HG03103 (cell line): ENCODE measurements at regions not wholly inside any gene's neighbourhood (a gene's known extent, or its start where the extent isn't known, plus 50 kb on each side); places are given as distances from the start of the nearest gene placed in this dataset.
"Not testable (repeated sequence)": the region's sequence is repeated elsewhere in the genome, so short reads cannot be mapped to it uniquely, and the experiment has no call there.

Experiments used
- ATAC-seq: cut with Tn5 transposase; IDR thresholded peaks from one replicate; pipeline ENCODE4 v1.9.1; 2021; ENCODE audit warnings: low read depth; ENCODE audit not compliant: unreplicated experiment

DNA sequence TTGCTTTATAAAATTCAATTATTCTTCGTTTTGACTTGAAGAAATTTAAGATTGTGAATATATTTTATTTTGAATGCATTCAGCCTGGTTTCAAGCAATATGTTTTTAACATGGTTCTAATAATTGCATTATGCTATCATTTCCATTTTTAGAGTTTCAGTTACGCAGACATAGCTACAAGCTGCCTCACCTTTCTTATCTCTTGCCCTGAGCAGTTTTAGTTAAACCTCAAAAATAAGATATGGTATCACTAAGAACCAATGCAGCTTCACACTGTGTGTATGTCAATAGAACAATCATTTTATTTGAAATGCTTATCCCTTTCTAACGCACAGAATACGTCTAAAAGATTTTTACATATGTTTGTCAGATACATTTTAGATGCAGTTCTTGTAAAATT is 632.6 kb upstream of the KCND2 start:
- no peak for ATAC-seq

DNA sequence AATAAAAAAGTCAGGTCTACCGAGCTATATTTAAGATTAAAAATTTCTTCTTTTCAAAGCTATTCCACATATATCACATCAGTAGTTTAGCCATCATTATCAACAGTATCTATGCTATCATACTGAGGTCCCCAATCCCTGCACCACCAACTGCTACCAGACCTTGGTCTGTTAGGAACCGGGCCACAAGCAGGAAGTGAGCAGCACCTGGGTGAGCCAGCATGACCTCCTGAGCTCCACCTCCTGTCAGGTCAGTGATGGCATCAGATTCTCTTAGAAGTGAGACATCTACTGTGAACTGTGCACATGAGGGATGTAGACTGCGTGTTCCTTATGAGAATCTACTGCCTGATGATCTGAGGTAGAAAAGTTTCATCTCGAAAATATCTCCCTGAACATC is 632.1 kb upstream of the KCND2 start:
- ATAC-seq: no peak

- ATAC-seq: no peak
These were observed 629.4 kb upstream of the KCND2 start for GRCh38 chr7:119643558-119643957.

DNA sequence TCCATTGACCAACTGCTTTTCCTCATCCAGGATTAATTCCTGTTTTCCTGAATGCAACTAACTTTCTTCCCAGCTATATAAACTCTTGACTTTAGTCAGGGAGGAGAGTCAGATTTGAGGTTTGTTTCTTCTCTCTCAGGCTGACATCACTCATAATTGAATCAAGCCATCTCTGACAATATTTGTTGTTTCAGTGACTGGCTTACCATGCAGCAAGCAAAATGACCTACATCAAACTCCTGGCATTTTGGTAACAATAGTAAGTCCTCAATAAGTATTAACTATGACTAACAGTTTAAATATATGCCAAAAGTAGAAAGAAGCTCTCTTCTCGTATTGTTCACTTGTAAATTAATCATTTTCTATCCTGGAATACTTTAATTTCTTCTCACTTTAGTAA is 625.7 kb upstream of the KCND2 start:
- no peak for ATAC-seq

DNA sequence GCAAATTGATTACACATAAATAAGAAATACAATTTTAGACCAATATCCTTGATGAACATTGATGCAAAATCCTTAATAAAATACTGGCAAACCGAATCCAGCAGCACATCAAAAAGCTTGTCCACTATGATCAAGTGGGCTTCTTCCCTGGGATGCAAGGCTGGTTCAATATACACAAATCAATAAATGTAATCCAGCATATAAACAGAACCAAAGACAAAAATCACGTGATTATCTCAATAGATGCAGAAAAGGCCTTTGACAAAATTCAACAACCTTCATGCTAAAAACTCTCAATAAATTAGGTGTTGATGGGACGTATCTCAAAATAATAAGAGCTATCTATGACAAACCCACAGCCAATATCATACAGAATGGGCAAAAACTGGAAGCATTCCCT is 624.2 kb upstream of the KCND2 start:
- not testable (repeated sequence) for ATAC-seq

DNA sequence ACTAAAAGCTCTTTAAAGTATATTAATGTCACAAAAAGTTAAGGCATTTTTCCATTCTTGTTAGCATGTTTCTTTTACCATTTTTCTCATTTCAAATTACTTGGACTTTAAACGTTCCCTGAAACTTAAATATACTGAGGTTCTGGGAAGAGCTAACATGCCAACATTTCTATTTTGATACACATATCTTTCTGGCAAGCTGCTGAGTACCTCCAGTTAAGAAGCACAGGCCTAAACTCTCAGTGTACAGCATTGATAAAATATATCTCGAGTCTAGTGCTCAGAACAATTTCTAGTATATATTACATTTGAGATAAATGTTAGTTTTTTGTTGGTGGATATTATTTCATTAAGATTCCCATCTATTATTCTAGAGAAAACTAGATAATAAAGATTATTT is 612.9 kb upstream of the KCND2 start:
- ATAC-seq: no peak

DNA sequence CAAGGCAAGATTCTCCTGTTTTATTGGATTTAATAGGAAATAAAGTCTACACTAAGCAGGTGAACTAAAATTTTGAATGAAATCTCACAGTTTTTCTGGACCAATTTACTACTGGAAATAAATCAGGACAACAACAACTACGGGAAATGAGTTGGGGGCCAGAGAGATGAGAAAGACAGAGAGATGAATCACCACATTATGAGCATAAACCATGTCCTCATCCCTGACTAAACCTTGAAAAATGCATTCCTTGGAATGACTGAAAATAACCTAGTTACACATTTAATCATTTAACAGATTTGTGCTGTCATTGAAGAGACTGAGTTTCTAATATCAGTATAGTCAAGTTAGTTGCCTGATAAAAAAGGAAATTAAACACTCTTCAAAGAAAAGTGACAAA is 608.4 kb upstream of the KCND2 start:
- no peak for ATAC-seq

DNA sequence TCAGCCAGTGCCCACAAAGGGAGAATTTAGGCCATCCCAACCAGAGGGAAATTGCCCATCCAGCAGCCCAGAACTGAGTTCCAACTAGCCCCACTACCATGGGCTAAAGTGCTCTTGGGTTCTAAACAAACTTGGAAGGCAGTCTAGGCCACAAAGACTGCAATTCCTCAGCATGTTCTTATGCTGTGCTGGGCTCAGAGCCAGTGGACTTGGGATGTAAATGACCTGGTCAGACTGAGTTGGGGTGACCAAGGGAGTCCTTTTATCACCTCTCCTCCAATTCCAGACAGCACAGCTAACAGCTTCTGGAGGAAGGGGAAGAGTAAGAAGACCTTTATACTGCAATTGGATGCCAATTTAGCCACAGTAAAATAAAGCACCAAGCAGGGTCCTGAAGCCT is 607.2 kb upstream of the KCND2 start:
- ATAC-seq: no peak

GRCh38 chr7:119681336-119681735 is 591.6 kb upstream of the KCND2 start:
- no peak for ATAC-seq

DNA sequence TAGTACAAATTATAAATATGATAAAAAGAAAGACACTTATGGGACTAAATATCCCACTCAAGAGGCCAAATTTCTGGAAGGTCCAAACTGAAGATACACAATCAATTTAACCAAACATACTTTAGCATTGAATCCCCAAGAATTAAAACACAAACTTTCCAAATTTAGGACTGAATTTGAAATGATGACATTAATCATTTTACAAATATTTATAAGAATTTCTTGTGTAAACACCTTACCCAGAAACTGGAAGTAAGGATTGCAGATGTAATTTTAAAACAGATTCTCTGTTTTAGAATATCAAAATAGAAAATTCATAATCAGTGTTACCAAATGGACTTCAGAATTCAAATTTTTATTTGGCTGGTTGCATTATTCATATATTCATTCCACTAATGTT is 588.2 kb upstream of the KCND2 start:
- ATAC-seq: no peak

- no peak for ATAC-seq
These were observed 587.1 kb upstream of the KCND2 start for GRCh38 chr7:119685906-119686305.

DNA sequence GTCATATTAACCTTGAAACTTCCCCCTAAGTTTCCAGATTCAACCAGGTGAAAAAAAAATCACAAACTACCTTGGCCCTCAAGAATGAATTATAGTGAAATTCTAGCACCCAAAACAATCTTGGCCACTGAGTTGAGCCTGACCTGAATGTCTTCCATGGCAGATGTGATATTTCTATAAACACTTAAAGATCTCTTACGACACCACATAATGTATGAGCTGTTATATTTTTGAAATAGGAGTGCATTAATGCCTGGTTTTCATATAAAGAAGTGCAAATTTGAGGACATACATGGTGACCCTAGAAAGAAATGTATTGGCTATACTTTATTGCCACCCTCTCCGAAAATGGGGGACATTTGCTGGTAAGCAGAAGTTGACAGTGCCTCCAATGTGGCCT is 584.1 kb upstream of the KCND2 start:
- no peak for ATAC-seq

- no peak for ATAC-seq
These were observed 580.4 kb upstream of the KCND2 start for GRCh38 chr7:119692541-119692940.

DNA sequence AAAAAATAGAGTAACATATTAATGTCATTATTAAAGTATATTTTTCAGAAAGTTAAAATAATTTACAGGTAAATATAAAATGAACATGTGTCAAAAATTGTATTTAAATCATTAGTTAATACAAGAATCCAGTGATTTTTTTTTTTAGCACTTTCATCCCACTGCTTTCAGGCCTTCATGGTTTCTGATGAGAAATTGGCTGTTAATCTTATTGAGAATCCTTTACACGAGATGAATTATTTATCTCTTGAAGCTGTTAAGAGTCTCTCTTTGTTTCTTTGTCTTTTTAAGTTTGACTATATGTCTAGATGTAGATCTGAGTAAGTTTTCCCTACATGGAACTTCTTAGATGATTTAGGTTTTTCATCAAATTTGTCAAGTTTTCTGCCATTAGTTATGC is 578.5 kb upstream of the KCND2 start:
- ATAC-seq: no peak

DNA sequence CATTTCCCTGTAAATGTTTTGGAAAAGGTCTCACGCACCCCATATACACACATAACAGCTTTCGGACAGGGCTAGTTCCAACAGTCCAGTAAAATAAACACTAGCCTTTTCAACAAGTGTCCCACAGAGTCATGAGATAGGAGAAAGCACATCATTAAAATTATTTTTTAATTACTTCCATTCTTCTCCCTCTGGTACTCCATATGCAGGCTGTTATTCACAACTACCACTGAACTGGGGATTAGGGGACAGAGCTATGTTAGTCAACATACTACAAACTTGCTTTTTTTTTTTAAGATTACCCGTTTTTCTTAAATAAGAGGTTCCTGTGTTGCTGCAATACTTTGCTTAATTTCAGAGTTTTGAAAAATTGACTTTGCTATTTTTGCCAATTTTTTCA is 576.6 kb upstream of the KCND2 start:
- no peak for ATAC-seq

DNA sequence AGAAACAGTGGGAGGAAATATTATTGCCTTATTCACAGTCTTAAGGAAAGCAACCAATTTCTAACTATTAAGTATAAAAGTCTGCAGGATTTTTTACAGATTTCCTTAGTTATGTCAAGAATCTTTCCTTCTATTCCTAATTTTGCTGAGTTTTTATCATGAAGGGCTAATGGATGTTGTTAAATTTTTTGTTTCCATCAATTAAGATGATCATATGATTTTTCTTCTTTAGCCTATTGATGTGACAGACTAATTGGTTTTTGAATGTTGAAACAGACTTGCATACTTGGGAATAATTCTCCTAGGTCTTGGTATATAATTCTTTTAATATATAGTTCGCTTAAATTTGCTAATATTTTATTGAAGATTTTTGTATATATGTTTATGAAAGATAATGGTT is 569.1 kb upstream of the KCND2 start:
- no peak for ATAC-seq

- no peak for ATAC-seq
These were observed 566.4 kb upstream of the KCND2 start for GRCh38 chr7:119706608-119707007.

DNA sequence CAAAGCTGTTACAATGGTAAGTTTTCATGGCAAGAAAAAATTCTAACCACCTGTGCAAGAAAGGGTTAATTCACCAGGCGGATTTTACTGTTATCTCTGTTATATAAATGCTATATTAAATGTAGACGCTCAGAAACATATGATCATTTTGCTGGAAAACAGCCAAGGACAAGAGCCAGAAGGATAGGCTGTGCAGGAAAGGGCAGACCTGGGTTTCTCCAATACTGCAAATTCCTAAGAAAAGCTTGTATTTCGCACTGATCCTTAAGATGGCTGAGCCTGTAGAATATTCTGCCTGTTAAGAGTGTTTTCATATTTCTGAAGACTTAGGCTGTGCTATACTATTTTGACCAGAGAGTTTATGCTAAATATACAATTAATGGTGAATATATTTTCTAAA is 564.1 kb upstream of the KCND2 start:
- no peak for ATAC-seq

DNA sequence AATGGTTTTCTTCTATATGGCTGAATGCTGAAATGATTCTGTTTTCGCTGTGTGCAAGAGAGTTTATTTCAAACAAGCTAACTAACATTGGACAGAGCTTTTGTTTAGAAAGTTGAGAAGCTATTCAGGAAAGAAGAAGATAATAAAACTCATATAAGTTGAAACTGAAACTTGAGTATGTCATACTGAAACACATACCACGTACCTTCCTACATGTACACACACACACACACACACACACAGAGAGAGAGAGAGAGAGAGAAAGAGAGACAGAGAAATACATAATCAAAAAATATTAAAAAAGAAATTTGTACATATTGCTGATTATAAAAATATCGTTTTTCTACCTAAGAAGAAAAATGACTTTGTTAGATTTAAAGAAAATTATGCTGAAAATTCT is 561.9 kb upstream of the KCND2 start:
- peak; percentile 75 for ATAC-seq

- ATAC-seq: no peak
These were observed 560.0 kb upstream of the KCND2 start for GRCh38 chr7:119712886-119713462.

DNA sequence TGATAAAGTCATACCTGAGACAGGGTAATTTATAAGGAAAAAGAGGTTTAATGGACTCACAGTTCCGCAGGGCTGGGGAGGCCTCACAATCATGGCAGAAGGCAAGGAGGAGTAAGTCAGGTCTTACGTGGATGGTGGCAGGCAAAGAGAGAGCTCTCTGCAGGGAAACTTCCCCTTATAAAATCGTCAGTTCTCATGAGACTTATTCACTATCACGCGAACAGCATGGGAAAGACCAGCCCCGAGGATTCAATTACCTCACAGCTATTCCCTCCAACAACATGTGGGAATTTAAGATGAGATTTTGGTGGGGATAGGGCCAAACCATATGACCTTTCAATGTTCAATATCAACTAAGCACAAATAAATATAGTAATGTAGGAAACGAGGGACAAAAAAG is 559.4 kb upstream of the KCND2 start:
- ATAC-seq: no peak

- ATAC-seq: no peak
These were observed 552.4 kb upstream of the KCND2 start for GRCh38 chr7:119720541-119720940.

DNA sequence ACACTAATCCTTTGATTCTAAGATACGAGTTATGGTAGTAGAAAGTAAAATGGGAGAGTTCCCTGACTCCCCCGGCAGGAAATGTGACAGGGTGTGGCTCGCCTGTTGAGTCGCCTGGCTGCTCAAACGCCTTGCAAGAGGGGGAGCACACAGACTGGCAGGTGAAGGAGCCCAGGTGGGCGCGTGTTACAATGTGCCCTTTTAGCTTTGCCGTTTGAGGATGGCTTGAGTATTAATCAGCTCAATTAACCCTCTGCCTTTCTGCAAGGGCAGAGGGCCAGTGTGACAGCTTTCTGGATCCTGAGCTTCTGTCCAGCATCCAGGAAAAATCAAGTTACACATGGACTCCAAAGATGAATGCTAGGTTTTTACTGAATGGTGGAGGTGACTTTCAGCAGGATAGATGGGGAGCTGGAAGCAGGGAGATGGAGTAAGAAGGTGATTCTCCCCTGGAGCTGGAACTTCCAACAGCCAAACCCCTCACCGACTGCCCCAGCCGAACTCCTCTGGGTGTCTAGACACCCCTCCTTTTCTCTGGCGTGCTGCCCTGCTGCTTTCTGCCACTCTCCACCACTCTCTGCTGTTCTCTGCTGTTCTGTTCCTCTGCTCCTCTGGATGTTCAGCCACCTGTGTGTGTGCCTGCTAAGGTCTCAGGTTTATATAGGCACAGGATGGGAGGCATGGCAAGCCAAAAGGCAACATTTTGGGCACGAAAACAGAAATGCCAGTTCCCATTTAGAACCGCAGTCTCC is 548.8 kb upstream of the KCND2 start:
- no peak for ATAC-seq
